CD4-positive, alpha-beta memory T cell (primary cell): ENCODE measurements at regions not wholly inside any gene's neighbourhood (a gene's known extent, or its start where the extent isn't known, plus 50 kb on each side); places are given as distances from the start of the nearest gene placed in this dataset.
"Not testable (repeated sequence)": the region's sequence is repeated elsewhere in the genome, so short reads cannot be mapped to it uniquely, and the experiment has no call there.

Experiments used
- CTCF ChIA-PET: fragments of 350-600 bp; sonication (Branson Sonifier 250); formaldehyde crosslinking; loops from one replicate; lab custom pipeline; 2021; ENCODE audit warnings: inconsistent platforms; ENCODE audit not compliant: partially characterized antibody; lab: Charles Lee
- POLR2A ChIA-PET: fragments of 350-600 bp; sonication (Branson Sonifier 250); formaldehyde crosslinking; loops from one replicate; lab custom pipeline; 2021; ENCODE audit not compliant: partially characterized antibody; lab: Charles Lee
- DNase-seq, 5 donors: peaks; one replicate each; pipeline versions ENCODE4 v3.0.0 to v3.0.0-alpha.2; 2020 to 2022; ENCODE audit warnings: mixed read lengths in 1 of 5
- H3K27ac ChIP-seq: one replicate; pipeline ENCODE4 v1.7.0; 2013; ENCODE audit warnings: low read depth, low read length
- H3K27me3 ChIP-seq: 2 replicates; pipeline ENCODE4 v1.7.0; 2013; ENCODE audit warnings: mild to moderate bottlenecking, low read length, moderate library complexity; ENCODE audit not compliant: insufficient read depth
- H3K36me3 ChIP-seq: 2 replicates; pipeline ENCODE4 v1.7.0; 2013; ENCODE audit warnings: mild to moderate bottlenecking, low read length, moderate library complexity; ENCODE audit not compliant: insufficient read depth
- H3K4me1 ChIP-seq: 2 replicates; pipeline ENCODE4 v1.7.0; 2013; ENCODE audit warnings: mild to moderate bottlenecking, low read length, moderate library complexity; ENCODE audit not compliant: insufficient read depth
- H3K4me3 ChIP-seq, 2 donors: one replicate each; pipeline ENCODE4 v1.7.0; 2013; ENCODE audit warnings: low read length in 2 of 2, mild to moderate bottlenecking in 1 of 2
- H3K9me3 ChIP-seq, 2 donors: one replicate each; pipeline ENCODE4 v1.7.0; 2013; ENCODE audit warnings: low read length in 2 of 2, control low read depth in 1 of 2; ENCODE audit not compliant: control insufficient read depth in 1 of 2
- H3K27ac Mint-ChIP-seq, 7 donors: one replicate each; pipeline ENCODE4 v1.8.0; 2020 to 2021; ENCODE audit warnings: mixed read lengths in 7 of 7, mild to moderate bottlenecking in 6 of 7, inconsistent platforms in 3 of 7, moderate library complexity in 3 of 7
- H3K27me3 Mint-ChIP-seq, 2 donors: one replicate each; pipeline ENCODE4 v1.8.0; 2020 to 2021; ENCODE audit warnings: mixed read lengths in 2 of 2
- H3K36me3 Mint-ChIP-seq, 2 donors: one replicate each; pipeline ENCODE4 v1.8.0; 2020 to 2021; ENCODE audit warnings: mixed read lengths in 2 of 2, inconsistent platforms in 1 of 2, mild to moderate bottlenecking in 1 of 2
- H3K4me1 Mint-ChIP-seq, 4 donors: one replicate each; pipeline ENCODE4 v1.8.0; 2020 to 2021; ENCODE audit warnings: mixed read lengths in 4 of 4, mild to moderate bottlenecking in 1 of 4
- H3K4me3 Mint-ChIP-seq, 8 donors: one replicate each; pipeline ENCODE4 v1.8.0; 2020 to 2021; ENCODE audit warnings: mixed read lengths in 8 of 8, mild to moderate bottlenecking in 7 of 8, moderate library complexity in 6 of 8, inconsistent platforms in 3 of 8
- H3K9me3 Mint-ChIP-seq, 8 donors: one replicate each; pipeline ENCODE4 v1.8.0; 2020 to 2021; ENCODE audit warnings: mixed read lengths in 8 of 8, mild to moderate bottlenecking in 5 of 8, inconsistent platforms in 3 of 8, moderate library complexity in 1 of 8
- intact Hi-C: fragments of 100-400 bp; cut with micrococcal nuclease; formaldehyde crosslinking; loops from one replicate; pipeline ENCODE4 v1.15.1; 2023

- Mint-ChIP-seq H3K36me3 (no peaks in the 10 kb centered on the region), H3K9me3 (peaks cover 0 to 6% (median 3%) of the 10 kb centered on the region in 8 donors), H3K4me1 (no peaks in the 10 kb centered on the region), H3K27me3 (peaks cover 0 to 1% of the 10 kb centered on the region in 2 donors), H3K4me3 (no peak overlapping the region), H3K27ac (no peak overlapping the region)
- no peak overlapping the region for H3K27ac ChIP-seq
- CTCF ChIA-PET: no interaction called here
- intact Hi-C loops: no loop called here
- POLR2A ChIA-PET: no interaction called here
- H3K4me1 ChIP-seq: no peaks in the 10 kb centered on the region
- H3K27me3 ChIP-seq: no peaks in the 10 kb centered on the region
- H3K4me3 ChIP-seq: no peak overlapping the region
- DNase-seq: no peak
- no peaks in the 10 kb centered on the region for H3K36me3 ChIP-seq
- no peaks in the 10 kb centered on the region for H3K9me3 ChIP-seq
These were observed 500.1 kb downstream of the IGSF11 start for GRCh38 chr3:118534519-118534918.

GRCh38 chr3:118536764-118537163 is 497.9 kb downstream of the IGSF11 start:
- H3K4me1 ChIP-seq: no peaks in the 10 kb centered on the region
- intact Hi-C loops: no loop called here
- H3K4me3 Mint-ChIP-seq: no peak overlapping the region
- H3K27me3 Mint-ChIP-seq: no peaks in the 10 kb centered on the region
- no peak for DNase-seq
- H3K9me3 ChIP-seq: no peaks in the 10 kb centered on the region
- no peak overlapping the region for H3K4me3 ChIP-seq
- H3K27ac Mint-ChIP-seq: no peak overlapping the region
- H3K27me3 ChIP-seq: no peaks in the 10 kb centered on the region
- H3K36me3 ChIP-seq: no peaks in the 10 kb centered on the region
- no peaks in the 10 kb centered on the region for H3K4me1 Mint-ChIP-seq
- CTCF ChIA-PET: no interaction called here
- no peak overlapping the region for H3K27ac ChIP-seq
- peaks cover 0 to 8% (median 1%) of the 10 kb centered on the region in 8 donors for H3K9me3 Mint-ChIP-seq
- POLR2A ChIA-PET: no interaction called here
- no peaks in the 10 kb centered on the region for H3K36me3 Mint-ChIP-seq

- no peaks in the 10 kb centered on the region for H3K9me3 ChIP-seq
- Mint-ChIP-seq H3K27me3 (no peaks in the 10 kb centered on the region), H3K27ac (no peak overlapping the region), H3K9me3 (peaks cover 0 to 10% (median 1%) of the 10 kb centered on the region in 8 donors), H3K36me3 (no peaks in the 10 kb centered on the region), H3K4me1 (no peaks in the 10 kb centered on the region), H3K4me3 (no peak overlapping the region)
- POLR2A ChIA-PET: no interaction called here
- H3K4me3 ChIP-seq: no peak overlapping the region
- CTCF ChIA-PET: no interaction called here
- intact Hi-C loops: no loop called here
- H3K36me3 ChIP-seq: no peaks in the 10 kb centered on the region
- no peaks in the 10 kb centered on the region for H3K4me1 ChIP-seq
- no peak overlapping the region for H3K27ac ChIP-seq
- no peaks in the 10 kb centered on the region for H3K27me3 ChIP-seq
- DNase-seq: no peak
These were observed 497.2 kb downstream of the IGSF11 start for GRCh38 chr3:118537454-118537853.

GRCh38 chr3:118538187-118538586 is 496.5 kb downstream of the IGSF11 start:
- Histone ChIP-seq H3K36me3 (no peaks in the 10 kb centered on the region), H3K27me3 (no peaks in the 10 kb centered on the region), H3K27ac (no peak overlapping the region), H3K4me3 (no peak overlapping the region), H3K4me1 (no peaks in the 10 kb centered on the region), H3K9me3 (no peaks in the 10 kb centered on the region)
- Mint-ChIP-seq H3K27ac (no peak overlapping the region), H3K9me3 (peaks cover 0 to 10% (median 1%) of the 10 kb centered on the region in 8 donors), H3K4me3 (no peak overlapping the region), H3K36me3 (no peaks in the 10 kb centered on the region), H3K4me1 (no peaks in the 10 kb centered on the region), H3K27me3 (no peaks in the 10 kb centered on the region)
- intact Hi-C loops: no loop called here
- ChIA-PET CTCF (no interaction called here), POLR2A (no interaction called here)
- DNase-seq: no peak

GRCh38 chr3:118539820-118540447 is 494.7 kb downstream of the IGSF11 start:
- H3K4me1 Mint-ChIP-seq, H3K36me3 Mint-ChIP-seq, POLR2A ChIA-PET, H3K27ac Mint-ChIP-seq, H3K36me3 ChIP-seq, H3K27me3 ChIP-seq, intact Hi-C loops, DNase-seq, H3K4me1 ChIP-seq, H3K27ac ChIP-seq, H3K27me3 Mint-ChIP-seq, CTCF ChIA-PET, H3K9me3 ChIP-seq, H3K4me3 Mint-ChIP-seq, H3K4me3 ChIP-seq: not testable (repeated sequence)
- H3K9me3 Mint-ChIP-seq: peaks cover 0 to 10% (median 0%) of the 10 kb centered on the region in 8 donors

- H3K36me3 Mint-ChIP-seq, H3K4me1 ChIP-seq, DNase-seq, H3K27me3 ChIP-seq, H3K36me3 ChIP-seq, intact Hi-C loops, H3K9me3 ChIP-seq, H3K27ac Mint-ChIP-seq, H3K4me1 Mint-ChIP-seq, H3K27ac ChIP-seq, CTCF ChIA-PET, POLR2A ChIA-PET, H3K4me3 Mint-ChIP-seq, H3K4me3 ChIP-seq, H3K27me3 Mint-ChIP-seq: not testable (repeated sequence)
- H3K9me3 Mint-ChIP-seq: peaks cover 0 to 11% (median 0%) of the 10 kb centered on the region in 8 donors
These were observed 494.2 kb downstream of the IGSF11 start for GRCh38 chr3:118540448-118540821.

GRCh38 chr3:118540826-118541225 is 493.8 kb downstream of the IGSF11 start:
- no peaks in the 10 kb centered on the region for H3K36me3 Mint-ChIP-seq
- peaks cover 0 to 11% (median 0%) of the 10 kb centered on the region in 8 donors for H3K9me3 Mint-ChIP-seq
- no peaks in the 10 kb centered on the region for H3K27me3 Mint-ChIP-seq
- Histone ChIP-seq H3K27ac (no peak overlapping the region), H3K4me3 (no peak overlapping the region), H3K4me1 (no peaks in the 10 kb centered on the region), H3K36me3 (no peaks in the 10 kb centered on the region), H3K27me3 (no peaks in the 10 kb centered on the region), H3K9me3 (no peaks in the 10 kb centered on the region)
- no peak for DNase-seq
- no peak overlapping the region for H3K27ac Mint-ChIP-seq
- ChIA-PET CTCF (no interaction called here), POLR2A (no interaction called here)
- no peaks in the 10 kb centered on the region for H3K4me1 Mint-ChIP-seq
- intact Hi-C loops: no loop called here
- no peak overlapping the region for H3K4me3 Mint-ChIP-seq

GRCh38 chr3:118541796-118542195 is 492.9 kb downstream of the IGSF11 start:
- no peaks in the 10 kb centered on the region for H3K27me3 ChIP-seq
- H3K4me1 Mint-ChIP-seq: no peaks in the 10 kb centered on the region
- H3K36me3 ChIP-seq: no peaks in the 10 kb centered on the region
- no peak overlapping the region for H3K27ac ChIP-seq
- ChIA-PET POLR2A (no interaction called here), CTCF (no interaction called here)
- no peaks in the 10 kb centered on the region for H3K27me3 Mint-ChIP-seq
- no peak overlapping the region for H3K4me3 Mint-ChIP-seq
- H3K9me3 Mint-ChIP-seq: peaks cover 0 to 9% (median 0%) of the 10 kb centered on the region in 8 donors
- H3K27ac Mint-ChIP-seq: no peak overlapping the region
- intact Hi-C loops: no loop called here
- H3K4me3 ChIP-seq: no peak overlapping the region
- H3K9me3 ChIP-seq: no peaks in the 10 kb centered on the region
- H3K4me1 ChIP-seq: no peaks in the 10 kb centered on the region
- DNase-seq: no peak
- no peaks in the 10 kb centered on the region for H3K36me3 Mint-ChIP-seq
